ENCODE measurements at regions not wholly inside any gene's neighbourhood (a gene's known extent, or its start where the extent isn't known, plus 50 kb on each side); places are given as distances from the start of the nearest gene placed in this dataset.

- ChIA-PET POLR2A (no interaction called here), CTCF (interaction anchor here (0.7 to 1.4 kb wide), 2 partner anchors 44 to 975 kb away, joined by 3 read pairs; no protein-coding TSS in a partner anchor)
- DNase-seq (ENCODE audit: low read depth, low spot score): no peak
- no peak overlapping the region for H3K4me3 ChIP-seq (ENCODE audit: low read depth, low read length)
- no peak for TF ChIP-seq CTCF (IDR thresholded peaks at IDR 0.05; ENCODE audit: insufficient read depth, low read length, missing control alignments)
These were observed 330.6 kb upstream of the GATB start for GRCh38 chr4:152091405-152091804.

DNA sequence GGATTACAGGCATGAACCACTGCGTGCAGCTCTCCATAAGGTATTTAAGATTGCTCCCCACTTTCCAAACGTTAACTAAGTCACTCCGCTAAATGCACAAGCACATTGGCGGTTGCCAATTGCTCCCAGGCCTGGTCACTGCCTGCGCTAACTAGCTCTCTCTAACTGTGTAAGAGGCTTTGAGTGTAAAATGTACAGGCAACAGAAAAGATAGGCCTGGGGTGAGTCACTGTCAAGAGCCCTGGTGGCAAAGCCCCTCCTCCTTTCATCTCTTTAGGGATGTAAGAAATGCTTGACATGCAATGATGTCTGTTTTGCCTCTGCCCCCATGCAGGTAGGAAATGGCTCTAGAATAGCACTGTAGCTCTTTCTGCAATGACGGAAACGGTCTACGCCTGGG is 329.7 kb upstream of the GATB start:
- H3K4me3 ChIP-seq (ENCODE audit: low read depth, low read length): no peak overlapping the region
- no peak for DNase-seq (ENCODE audit: low read depth, low spot score)
- TF ChIP-seq CTCF (IDR thresholded peaks at IDR 0.05; ENCODE audit: insufficient read depth, low read length, missing control alignments): no peak
- POLR2A ChIA-PET: no interaction called here
- CTCF ChIA-PET: interaction anchor here (0.8 to 1.4 kb wide), 2 partner anchors 20 to 974 kb away, joined by 3 read pairs; no protein-coding TSS in a partner anchor

DNA sequence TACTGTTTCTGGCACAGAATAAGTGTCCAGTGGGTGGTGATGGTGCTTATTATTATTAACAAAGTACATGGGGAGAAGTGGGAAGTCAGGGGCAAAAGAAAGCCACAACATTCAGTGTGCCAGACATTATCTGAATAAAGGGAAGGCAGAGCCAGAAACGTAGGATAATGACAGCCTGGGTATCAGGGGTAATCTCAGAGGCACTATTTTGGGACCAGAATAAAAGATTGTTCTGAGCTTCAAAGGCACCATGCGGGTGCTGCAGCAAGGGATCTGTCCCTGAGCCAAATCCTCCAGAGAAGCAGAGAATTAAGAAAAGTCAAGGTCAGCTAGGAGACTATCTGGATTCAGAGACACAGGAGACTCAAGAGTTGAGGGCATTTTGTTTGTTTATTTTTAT is 328.8 kb upstream of the GATB start:
- TF ChIP-seq CTCF (IDR thresholded peaks at IDR 0.05; ENCODE audit: insufficient read depth, low read length, missing control alignments): no peak
- ChIA-PET CTCF (interaction anchor here (0.8 kb wide), 1 partner anchor 19 kb away, joined by 3 read pairs; no protein-coding TSS in a partner anchor), POLR2A (no interaction called here)
- no peak overlapping the region for H3K4me3 ChIP-seq (ENCODE audit: low read depth, low read length)
- DNase-seq (ENCODE audit: low read depth, low spot score): no peak

DNA sequence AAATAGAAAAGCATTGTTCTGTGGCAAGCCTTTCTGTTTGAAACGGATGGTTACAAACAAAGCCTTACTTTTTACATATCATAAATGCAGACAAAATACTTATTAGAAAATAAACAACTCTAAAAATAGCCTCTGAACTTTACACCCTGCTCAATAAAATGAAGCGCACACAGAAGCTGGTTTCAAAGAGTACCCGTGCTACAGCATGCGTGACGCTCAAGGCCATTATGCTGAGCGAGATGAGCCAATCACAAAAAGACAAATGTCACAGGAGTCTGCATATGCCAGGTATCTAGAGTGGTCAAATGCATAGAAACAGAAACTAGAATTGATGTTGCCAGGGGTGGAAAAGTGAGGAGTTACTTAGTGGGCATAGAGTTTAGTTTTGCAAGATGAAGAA is 326.5 kb upstream of the GATB start:
- CTCF ChIA-PET: no interaction called here
- no peak for DNase-seq (ENCODE audit: low read depth, low spot score)
- H3K4me3 ChIP-seq (ENCODE audit: low read depth, low read length): no peak overlapping the region
- TF ChIP-seq CTCF (IDR thresholded peaks at IDR 0.05; ENCODE audit: insufficient read depth, low read length, missing control alignments): no peak
- POLR2A ChIA-PET: no interaction called here

- TF ChIP-seq CTCF (IDR thresholded peaks at IDR 0.05; ENCODE audit: insufficient read depth, low read length, missing control alignments): no peak
- DNase-seq (ENCODE audit: low read depth, low spot score): no peak
- ChIA-PET POLR2A (no interaction called here), CTCF (no interaction called here)
- no peak overlapping the region for H3K4me3 ChIP-seq (ENCODE audit: low read depth, low read length)
These were observed 324.9 kb upstream of the GATB start for GRCh38 chr4:152085657-152086056.

DNA sequence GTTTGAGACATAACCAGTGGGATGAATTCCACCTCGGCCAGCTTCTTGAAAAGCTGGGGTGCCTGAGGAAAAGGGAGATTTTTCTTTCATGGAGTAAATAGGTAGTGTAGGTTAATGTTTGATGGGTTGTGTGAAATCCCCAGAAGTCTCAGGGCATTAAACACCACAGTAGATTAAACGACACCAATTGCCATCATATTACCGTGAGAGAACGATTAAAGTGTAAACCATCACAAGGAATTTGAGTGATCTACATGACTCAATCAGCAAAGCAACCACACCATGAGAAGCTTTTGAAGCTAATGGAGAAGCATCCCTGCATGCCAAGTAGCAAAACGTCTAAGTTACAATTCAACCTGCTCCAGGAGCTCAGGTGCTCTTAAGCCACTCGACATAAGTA is 322.5 kb upstream of the GATB start:
- ChIA-PET CTCF (no interaction called here), POLR2A (no interaction called here)
- TF ChIP-seq CTCF (IDR thresholded peaks at IDR 0.05; ENCODE audit: insufficient read depth, low read length, missing control alignments): no peak
- no peak overlapping the region for H3K4me3 ChIP-seq (ENCODE audit: low read depth, low read length)
- DNase-seq (ENCODE audit: low read depth, low spot score): no peak
